ENCODE measurements at regions not wholly inside any gene's neighbourhood (a gene's known extent, or its start where the extent isn't known, plus 50 kb on each side); places are given as distances from the start of the nearest gene placed in this dataset.

GRCh38 chr7:50166997-50167965 lies 74.2 kb upstream of the ZPBP start:
- peak overlapping the region in 4 of 11 experiments; percentile 4 to 39 (median 27); a peak in 5 of 22 replicates for H3K9ac ChIP-seq

GRCh38 chr7:50164559-50165170 lies 71.6 kb upstream of the ZPBP start:
- no peaks in the 10 kb centered on the region for H3K9me3 ChIP-seq (replicated peaks in 1 of 11)
- H3K4me1 ChIP-seq: peaks cover 15 to 45% (median 24%) of the 10 kb centered on the region in 10 experiments
- no peaks in the 10 kb centered on the region for H4K20me1 ChIP-seq
- H3K36me3 ChIP-seq: no peaks in the 10 kb centered on the region
- H3K9ac ChIP-seq: no peak overlapping the region
- peak overlapping the region in 9 of 11 experiments; percentile 4 to 59 (median 26); a peak in 12 of 22 replicates for H3K4me2 ChIP-seq
- no peak for TF ChIP-seq Cebpa-rat (IDR thresholded peaks at IDR 0.05)
- no peak overlapping the region for H3K27ac ChIP-seq
- H3K27me3 ChIP-seq: no peaks in the 10 kb centered on the region
- H3K4me3 ChIP-seq: no peak overlapping the region

More at GRCh38 chr7:50166997-50167965, 74.2 kb upstream of the ZPBP start:
- H3K4me3 ChIP-seq: no peak overlapping the region
- peaks cover 24 to 58% (median 37%) of the 10 kb centered on the region in 10 experiments for H3K4me1 ChIP-seq
- H3K27ac ChIP-seq: peak overlapping the region in 8 of 11 experiments; percentile 5 to 50 (median 22); a peak in 8 of 22 replicates
- H4K20me1 ChIP-seq: no peaks in the 10 kb centered on the region
- no peak for TF ChIP-seq Cebpa-rat (IDR thresholded peaks at IDR 0.05)
- no peaks in the 10 kb centered on the region for H3K9me3 ChIP-seq (replicated peaks in 1 of 11)
- H3K4me2 ChIP-seq: peak overlapping the region; percentile 34 to 89 (median 77)
- no peaks in the 10 kb centered on the region for H3K36me3 ChIP-seq
- H3K27me3 ChIP-seq: no peaks in the 10 kb centered on the region

GRCh38 chr7:50160206-50160605 lies 67.2 kb upstream of the ZPBP start:
- Histone ChIP-seq H3K4me2 (no peak overlapping the region), H3K27me3 (no peaks in the 10 kb centered on the region), H3K9me3 (replicated peaks in 1 of 11) (peaks cover 0 to 9% (median 4%) of the 10 kb centered on the region in 11 experiments; a peak in 7 of 22 replicates), H4K20me1 (no peaks in the 10 kb centered on the region), H3K9ac (no peak overlapping the region), H3K4me3 (no peak overlapping the region), H3K36me3 (peaks cover 0 to 4% (median 0%) of the 10 kb centered on the region in 11 experiments; a peak in 1 of 22 replicates), H3K27ac (no peak overlapping the region), H3K4me1 (peaks cover 19 to 33% (median 28%) of the 10 kb centered on the region in 10 experiments)
- no peak for TF ChIP-seq Cebpa-rat (IDR thresholded peaks at IDR 0.05)

GRCh38 chr7:50159154-50159553 lies 66.1 kb upstream of the ZPBP start:
- Histone ChIP-seq H3K4me2 (no peak overlapping the region), H3K4me3 (no peak overlapping the region), H4K20me1 (no peaks in the 10 kb centered on the region), H3K9me3 (replicated peaks in 1 of 11) (peaks cover 0 to 15% (median 4%) of the 10 kb centered on the region in 11 experiments; a peak in 7 of 22 replicates), H3K4me1 (peaks cover 19 to 33% (median 24%) of the 10 kb centered on the region in 10 experiments), H3K27me3 (no peaks in the 10 kb centered on the region), H3K9ac (no peak overlapping the region), H3K36me3 (peaks cover 0 to 4% (median 0%) of the 10 kb centered on the region in 11 experiments; a peak in 1 of 22 replicates), H3K27ac (no peak overlapping the region)
- TF ChIP-seq Cebpa-rat (IDR thresholded peaks at IDR 0.05): no peak

GRCh38 chr7:50156706-50157105 lies 63.7 kb upstream of the ZPBP start:
- Histone ChIP-seq H3K9me3 (replicated peaks in 1 of 11) (peaks cover 0 to 17% (median 4%) of the 10 kb centered on the region in 11 experiments; a peak in 7 of 22 replicates), H4K20me1 (no peaks in the 10 kb centered on the region), H3K4me2 (peak overlapping the region; percentile 80 to 99 (median 90)), H3K9ac (peak overlapping the region; percentile 7 to 67 (median 34); a peak in 18 of 22 replicates), H3K4me1 (peaks cover 27 to 57% (median 46%) of the 10 kb centered on the region in 10 experiments), H3K27me3 (no peaks in the 10 kb centered on the region), H3K27ac (peak overlapping the region in 9 of 11 experiments; percentile 25 to 66 (median 52); a peak in 16 of 22 replicates), H3K4me3 (peak overlapping the region in 8 of 10 experiments; percentile 8 to 44 (median 20); a peak in 11 of 20 replicates), H3K36me3 (peaks cover 0 to 4% (median 0%) of the 10 kb centered on the region in 11 experiments; a peak in 1 of 22 replicates)
- TF ChIP-seq Cebpa-rat (IDR thresholded peaks at IDR 0.05): no peak

- H3K27ac ChIP-seq: peak overlapping the region in 9 of 11 experiments; percentile 25 to 66 (median 52); a peak in 16 of 22 replicates
- peaks cover 30 to 63% (median 51%) of the 10 kb centered on the region in 10 experiments for H3K4me1 ChIP-seq
- H3K36me3 ChIP-seq: peaks cover 0 to 4% (median 0%) of the 10 kb centered on the region in 11 experiments; a peak in 1 of 22 replicates
- H3K4me3 ChIP-seq: peak overlapping the region in 8 of 10 experiments; percentile 8 to 44 (median 20); a peak in 10 of 20 replicates
- H3K27me3 ChIP-seq: no peaks in the 10 kb centered on the region
- H3K9me3 ChIP-seq (replicated peaks in 1 of 11): peaks cover 0 to 17% (median 4%) of the 10 kb centered on the region in 11 experiments; a peak in 7 of 22 replicates
- no peaks in the 10 kb centered on the region for H4K20me1 ChIP-seq
- peak overlapping the region; percentile 80 to 99 (median 90) for H3K4me2 ChIP-seq
- H3K9ac ChIP-seq: peak overlapping the region; percentile 7 to 67 (median 34); a peak in 16 of 22 replicates
- no peak for TF ChIP-seq Cebpa-rat (IDR thresholded peaks at IDR 0.05)
These were observed 63.1 kb upstream of the ZPBP start for GRCh38 chr7:50156163-50156562.

GRCh38 chr7:50155755-50156154 lies 62.7 kb upstream of the ZPBP start:
- no peak overlapping the region for H3K4me3 ChIP-seq

GRCh38 chr7:50153995-50154394 lies 60.9 kb upstream of the ZPBP start:
- Histone ChIP-seq H3K27me3 (no peaks in the 10 kb centered on the region), H3K4me2 (peak overlapping the region in 5 of 11 experiments; percentile 57 to 80 (median 69); a peak in 7 of 22 replicates), H3K9ac (no peak overlapping the region), H3K27ac (0 out of 22 replicates have a peak overlapping the region, but pooled peaks of 1 of the 11 experiments have one; percentile 7), H3K4me3 (no peak overlapping the region), H3K4me1 (peaks cover 47 to 84% (median 72%) of the 10 kb centered on the region in 10 experiments), H3K9me3 (replicated peaks in 1 of 11) (peaks cover 0 to 15% (median 2%) of the 10 kb centered on the region in 11 experiments; a peak in 7 of 22 replicates), H4K20me1 (no peaks in the 10 kb centered on the region), H3K36me3 (peaks cover 0 to 2% (median 0%) of the 10 kb centered on the region in 11 experiments; a peak in 1 of 22 replicates)
- no peak for TF ChIP-seq Cebpa-rat (IDR thresholded peaks at IDR 0.05)

More at GRCh38 chr7:50155755-50156154, 62.7 kb upstream of the ZPBP start:
- peak overlapping the region in 6 of 11 experiments; percentile 7 to 67 (median 34); a peak in 6 of 22 replicates for H3K9ac ChIP-seq
- H4K20me1 ChIP-seq: no peaks in the 10 kb centered on the region
- H3K36me3 ChIP-seq: peaks cover 0 to 4% (median 0%) of the 10 kb centered on the region in 11 experiments; a peak in 1 of 22 replicates
- peak overlapping the region in 7 of 11 experiments; percentile 5 to 66 (median 56); a peak in 11 of 22 replicates for H3K27ac ChIP-seq
- no peak for TF ChIP-seq Cebpa-rat (IDR thresholded peaks at IDR 0.05)
- peak overlapping the region; percentile 80 to 99 (median 90); a peak in 21 of 22 replicates for H3K4me2 ChIP-seq
- peaks cover 34 to 67% (median 55%) of the 10 kb centered on the region in 10 experiments for H3K4me1 ChIP-seq
- peaks cover 0 to 17% (median 4%) of the 10 kb centered on the region in 11 experiments; a peak in 7 of 22 replicates for H3K9me3 ChIP-seq (replicated peaks in 1 of 11)
- H3K27me3 ChIP-seq: no peaks in the 10 kb centered on the region

Data from BLaER1 treated with 17β-estradiol and CSF1 and Interleukin-3, amounts not matched to agents 10 nM and 100 nM (cell line).